ENCODE measurements at regions not wholly inside any gene's neighbourhood (a gene's known extent, or its start where the extent isn't known, plus 50 kb on each side); places are given as distances from the start of the nearest gene placed in this dataset.

- no peak for DNase-seq
These were observed 107.7 kb upstream of the CAND1 start for GRCh38 chr12:67161322-67161918.

- DNase-seq: no peak
These were observed 95.9 kb upstream of the CAND1 start for GRCh38 chr12:67173258-67173657.

DNA sequence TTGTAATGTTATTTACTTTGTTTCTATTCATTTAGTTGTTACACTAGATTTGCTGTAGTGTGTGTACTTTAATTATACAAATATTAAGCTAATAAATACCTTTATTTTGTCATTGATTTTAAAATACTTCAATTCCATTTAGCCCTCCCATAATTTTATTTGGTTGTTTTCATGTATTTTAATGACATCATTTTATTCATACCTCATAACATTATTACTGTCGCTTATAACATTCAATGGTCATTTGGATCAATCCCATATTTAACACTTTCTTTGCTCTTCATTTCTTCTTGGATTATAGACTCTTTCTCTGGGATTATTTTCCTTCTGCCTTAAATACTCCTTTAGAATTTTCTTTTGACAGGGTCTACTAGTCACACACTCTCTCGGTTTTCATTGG, 86.6 kb upstream of the CAND1 start:
- no peak for DNase-seq

GRCh38 chr12:67193704-67194103, 75.5 kb upstream of the CAND1 start:
- no peak for DNase-seq

GRCh38 chr12:67200386-67200785, 68.8 kb upstream of the CAND1 start:
- no peak for DNase-seq

DNA sequence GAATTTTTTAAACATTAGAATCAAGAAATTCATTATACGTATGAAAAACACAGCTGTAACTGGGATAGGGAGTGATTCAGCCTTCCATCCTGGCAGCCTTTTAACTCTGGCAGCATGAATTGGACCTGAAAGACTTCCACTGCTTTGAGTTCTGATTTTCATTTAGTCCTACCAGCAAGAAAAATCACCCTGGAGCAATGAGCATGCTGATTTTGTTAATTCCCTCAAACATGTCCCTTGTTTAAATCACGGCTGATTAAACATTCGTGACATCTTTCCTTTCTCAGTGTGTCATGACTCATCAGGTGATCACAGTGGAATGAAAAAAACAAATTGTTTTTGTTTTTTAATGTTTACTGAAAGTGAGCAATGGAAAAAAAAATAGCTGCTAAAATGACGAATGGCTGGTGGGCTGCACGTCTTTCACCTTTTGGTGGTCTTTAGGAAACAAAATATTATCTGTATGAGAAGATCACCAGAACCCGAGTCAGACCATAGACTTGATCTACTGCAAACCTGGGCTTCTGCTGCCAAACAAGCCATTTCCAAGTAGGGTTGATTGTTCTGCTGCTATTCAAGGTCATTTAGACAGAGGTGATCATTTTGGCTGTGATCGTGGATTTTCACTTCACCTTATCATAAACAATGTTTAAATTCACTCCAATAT, 67.0 kb upstream of the CAND1 start:
- DNase-seq: no peak

DNA sequence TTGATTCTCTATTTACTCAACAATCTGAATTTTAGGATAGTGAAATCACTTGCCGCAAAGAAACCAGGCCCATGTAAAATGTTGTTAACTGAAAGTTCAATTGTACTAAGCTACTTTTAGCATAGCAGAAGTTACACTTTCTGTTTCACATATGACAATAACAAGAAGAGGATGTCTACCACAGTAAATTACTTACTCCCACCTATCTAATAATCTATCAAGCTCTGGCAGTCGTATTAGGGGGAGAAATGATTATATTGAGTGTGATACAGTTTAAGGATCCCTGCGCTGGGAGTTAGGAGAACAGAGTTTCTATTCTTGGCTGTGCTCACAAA, 66.5 kb upstream of the CAND1 start:
- DNase-seq: no peak

- no peak for DNase-seq
These were observed 60.7 kb upstream of the CAND1 start for GRCh38 chr12:67208281-67209067.

- no peak for DNase-seq
These were observed 58.1 kb upstream of the CAND1 start for GRCh38 chr12:67211029-67211428.

DNA sequence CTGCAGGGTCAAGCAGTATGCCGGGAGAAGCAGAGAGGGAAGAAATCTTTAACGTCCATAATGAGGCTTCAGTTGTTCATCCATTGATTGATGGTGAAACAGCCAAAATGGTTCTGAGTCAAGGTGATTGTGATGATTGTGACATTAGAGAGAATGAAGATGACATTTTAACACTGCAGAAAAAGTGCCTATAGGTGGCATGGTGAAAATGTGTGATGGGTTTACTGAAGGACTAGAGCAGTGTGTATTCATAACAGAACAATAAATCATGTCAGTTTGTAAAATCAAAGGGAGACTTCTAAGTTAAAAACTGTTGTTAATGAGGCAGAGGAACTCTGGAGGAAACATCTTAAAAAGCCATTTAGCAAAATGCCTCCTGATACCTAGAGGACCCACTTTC, 57.7 kb upstream of the CAND1 start:
- DNase-seq: no peak

DNA sequence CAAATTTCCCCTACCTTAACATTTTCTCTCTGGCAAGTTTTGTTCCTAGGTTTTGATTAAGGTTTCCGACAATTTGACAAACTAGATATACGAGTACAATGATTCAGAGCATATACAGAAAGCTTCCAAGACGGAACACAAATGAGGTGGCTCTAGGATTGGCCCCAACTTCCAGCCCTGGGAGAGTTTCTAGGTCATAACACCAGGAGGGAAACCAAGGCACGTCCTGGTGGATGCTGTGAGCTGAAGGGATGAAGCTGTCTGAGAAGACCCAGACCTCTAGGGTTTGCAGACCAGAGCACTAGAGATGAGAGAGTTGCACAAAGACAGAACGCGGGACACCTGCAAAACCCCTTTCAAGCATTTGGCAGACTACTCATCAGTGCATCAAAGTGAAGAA, 51.5 kb upstream of the CAND1 start:
- no peak for DNase-seq

Measured in bone marrow (tissue), 2 donors.